ENCODE measurements at regions not wholly inside any gene's neighbourhood (a gene's known extent, or its start where the extent isn't known, plus 50 kb on each side); places are given as distances from the start of the nearest gene placed in this dataset.

DNA sequence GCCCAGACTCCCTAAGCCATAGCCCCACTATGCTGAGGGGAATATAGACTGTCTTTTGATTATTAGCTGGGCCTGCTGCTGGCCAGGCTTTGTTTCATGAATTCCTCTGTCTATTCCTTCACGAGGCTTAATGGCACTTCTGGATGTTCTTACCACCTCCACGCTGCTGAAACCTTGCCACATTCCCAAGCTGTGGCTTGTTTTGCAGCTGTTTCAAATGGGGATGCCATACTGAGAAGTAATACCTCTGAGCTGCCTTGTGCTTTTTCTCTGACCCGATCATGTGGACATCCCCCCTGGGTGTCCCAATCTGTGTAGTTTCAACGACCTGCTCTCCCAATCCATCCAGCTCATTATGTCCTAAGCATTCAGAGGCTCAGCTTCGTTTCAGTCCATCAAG is 114.1 kb downstream of the ICOS start:
- H3K27me3 ChIP-seq: no peaks in the 10 kb centered on the region
- no peaks in the 10 kb centered on the region for H3K9me3 ChIP-seq
- no peaks in the 10 kb centered on the region for H3K4me1 ChIP-seq
- ATAC-seq (no peak), DNase-seq (no peak)
- no peaks in the 10 kb centered on the region for H3K36me3 ChIP-seq
- TF ChIP-seq, protein P1, sequence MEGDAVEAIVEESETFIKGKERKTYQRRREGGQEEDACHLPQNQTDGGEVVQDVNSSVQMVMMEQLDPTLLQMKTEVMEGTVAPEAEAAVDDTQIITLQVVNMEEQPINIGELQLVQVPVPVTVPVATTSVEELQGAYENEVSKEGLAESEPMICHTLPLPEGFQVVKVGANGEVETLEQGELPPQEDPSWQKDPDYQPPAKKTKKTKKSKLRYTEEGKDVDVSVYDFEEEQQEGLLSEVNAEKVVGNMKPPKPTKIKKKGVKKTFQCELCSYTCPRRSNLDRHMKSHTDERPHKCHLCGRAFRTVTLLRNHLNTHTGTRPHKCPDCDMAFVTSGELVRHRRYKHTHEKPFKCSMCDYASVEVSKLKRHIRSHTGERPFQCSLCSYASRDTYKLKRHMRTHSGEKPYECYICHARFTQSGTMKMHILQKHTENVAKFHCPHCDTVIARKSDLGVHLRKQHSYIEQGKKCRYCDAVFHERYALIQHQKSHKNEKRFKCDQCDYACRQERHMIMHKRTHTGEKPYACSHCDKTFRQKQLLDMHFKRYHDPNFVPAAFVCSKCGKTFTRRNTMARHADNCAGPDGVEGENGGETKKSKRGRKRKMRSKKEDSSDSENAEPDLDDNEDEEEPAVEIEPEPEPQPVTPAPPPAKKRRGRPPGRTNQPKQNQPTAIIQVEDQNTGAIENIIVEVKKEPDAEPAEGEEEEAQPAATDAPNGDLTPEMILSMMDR (IDR thresholded peaks at IDR 0.05): no peak
- TF ChIP-seq POLR2A (IDR thresholded peaks at IDR 0.05): no peak
- H3K4me3 ChIP-seq: no peak overlapping the region
- WGBS (ENCODE audit: insufficient coverage, low coverage, low lambda C conversion rate, missing lambda C conversion rate): 45% methylated on average over 4 of the region's 5 CpGs
- intact Hi-C loops (cut with DNase I): no loop called here
- no peak overlapping the region for H3K27ac ChIP-seq

DNA sequence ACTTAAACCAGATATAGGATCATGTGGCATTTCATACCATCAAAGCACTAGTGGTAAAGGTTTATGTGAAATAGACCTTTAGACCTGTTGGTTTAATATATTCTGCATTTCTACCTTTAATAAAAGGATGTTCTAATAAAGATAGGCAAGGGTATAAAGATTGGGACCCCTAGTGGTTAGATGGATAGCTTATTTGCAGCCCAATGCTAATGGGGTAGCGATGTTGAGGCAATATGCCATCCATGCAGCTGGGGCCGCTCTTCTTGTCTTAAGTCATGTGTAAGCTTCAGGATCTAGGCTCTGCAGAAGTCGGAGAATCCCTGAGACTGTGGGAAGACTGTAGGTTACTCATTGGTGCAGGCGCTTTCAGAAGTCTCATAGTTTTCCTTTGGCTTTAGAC is 114.9 kb downstream of the ICOS start:
- 100% methylated on average over 1 of the region's 4 CpGs for WGBS (ENCODE audit: insufficient coverage, low coverage, low lambda C conversion rate, missing lambda C conversion rate)
- no peak for DNase-seq
- Histone ChIP-seq H3K36me3 (no peaks in the 10 kb centered on the region), H3K27me3 (no peaks in the 10 kb centered on the region), H3K4me3 (no peak overlapping the region), H3K9me3 (no peaks in the 10 kb centered on the region), H3K4me1 (no peaks in the 10 kb centered on the region), H3K27ac (no peak overlapping the region)
- intact Hi-C loops (cut with DNase I): no loop called here
- TF ChIP-seq, protein P1 (IDR thresholded peaks at IDR 0.05): no peak
- TF ChIP-seq POLR2A (IDR thresholded peaks at IDR 0.05): no peak
- no peak for ATAC-seq

DNA sequence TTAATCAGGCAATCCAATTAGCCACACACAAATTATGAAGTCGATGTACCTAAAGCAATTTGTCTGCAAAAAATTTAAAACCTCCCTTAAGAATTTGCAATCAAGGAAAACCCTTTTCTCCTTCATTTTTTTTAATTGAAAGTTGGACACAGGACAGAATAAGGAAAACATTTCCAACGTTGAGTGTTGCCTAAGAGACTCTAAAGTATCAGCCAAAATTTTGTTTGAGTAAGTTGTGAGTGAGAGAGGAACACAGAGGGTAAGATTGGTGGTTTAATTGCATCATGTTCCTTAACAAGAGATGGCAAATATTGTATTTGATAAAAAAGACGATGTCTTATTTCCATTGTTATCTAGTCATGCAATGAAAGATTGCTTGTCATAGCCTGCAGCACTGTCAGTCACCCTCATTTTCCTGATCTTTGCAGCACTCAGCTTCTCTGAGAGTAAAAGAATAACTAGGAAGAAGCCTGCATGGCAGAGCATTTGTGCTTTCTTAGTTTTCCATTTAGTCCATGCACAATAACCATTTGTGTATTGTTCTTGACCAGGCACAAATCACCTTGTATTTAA is 115.5 kb downstream of the ICOS start:
- H3K4me1 ChIP-seq: no peaks in the 10 kb centered on the region
- DNase-seq: no peak
- H3K27ac ChIP-seq: no peak overlapping the region
- 34% methylated on average over 3 of the region's 3 CpGs for WGBS (ENCODE audit: insufficient coverage, low coverage, low lambda C conversion rate, missing lambda C conversion rate)
- intact Hi-C loops (cut with DNase I): no loop called here
- H3K27me3 ChIP-seq: no peaks in the 10 kb centered on the region
- TF ChIP-seq POLR2A (IDR thresholded peaks at IDR 0.05): no peak
- TF ChIP-seq, protein P1 (IDR thresholded peaks at IDR 0.05): no peak
- peak in 3 of 4 donors; percentile 35 to 87 (median 47) for ATAC-seq
- H3K36me3 ChIP-seq: no peaks in the 10 kb centered on the region
- H3K4me3 ChIP-seq: no peak overlapping the region
- no peaks in the 10 kb centered on the region for H3K9me3 ChIP-seq

DNA sequence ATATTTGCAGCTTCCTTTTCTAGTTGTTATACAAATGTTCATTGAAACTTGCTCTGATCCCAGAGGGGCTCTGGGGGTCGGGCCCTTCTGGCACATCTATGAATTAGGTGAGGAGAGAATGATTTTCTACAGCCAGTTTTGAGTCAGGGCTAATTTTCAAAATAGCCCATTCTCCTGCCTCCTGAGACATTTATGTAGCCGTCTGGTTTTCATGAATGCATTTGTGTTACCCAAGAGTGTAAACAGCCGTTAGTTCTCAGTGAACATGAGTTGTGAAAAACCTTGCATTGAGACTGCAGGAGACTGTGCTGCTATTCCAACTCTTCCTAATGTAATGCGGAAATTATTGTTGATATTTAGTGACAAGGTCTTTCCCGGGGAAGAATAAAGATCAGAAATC is 122.5 kb downstream of the ICOS start:
- 69% methylated on average over 5 of the region's 5 CpGs for WGBS (ENCODE audit: insufficient coverage, low coverage, low lambda C conversion rate, missing lambda C conversion rate)
- TF ChIP-seq, protein P1 (IDR thresholded peaks at IDR 0.05): no peak
- TF ChIP-seq POLR2A (IDR thresholded peaks at IDR 0.05): no peak
- Histone ChIP-seq H3K9me3 (no peaks in the 10 kb centered on the region), H3K36me3 (no peaks in the 10 kb centered on the region), H3K4me3 (no peak overlapping the region), H3K27me3 (no peaks in the 10 kb centered on the region), H3K27ac (no peak overlapping the region), H3K4me1 (no peaks in the 10 kb centered on the region)
- intact Hi-C loops (cut with DNase I): no loop called here
- DNase-seq: no peak
- no peak for ATAC-seq

DNA sequence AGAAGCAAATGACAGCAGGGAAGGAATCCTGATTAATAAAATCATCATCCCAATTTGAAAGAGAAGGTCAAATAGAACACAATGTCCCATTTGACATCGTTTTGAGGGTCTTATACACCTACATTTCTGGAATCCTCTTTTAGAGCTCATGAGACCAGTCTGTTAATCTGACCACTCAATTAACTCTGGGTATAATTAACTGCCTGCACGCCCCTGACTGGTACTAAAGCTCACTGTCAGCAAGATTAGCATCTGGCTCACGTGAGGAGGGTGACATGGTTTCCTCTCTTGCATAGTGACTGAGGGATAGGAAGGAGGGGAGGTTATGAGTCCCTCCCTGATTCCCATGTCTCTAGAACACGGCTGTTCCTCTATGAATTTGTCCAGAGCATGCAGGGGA is 124.3 kb downstream of the ICOS start:
- no peaks in the 10 kb centered on the region for H3K36me3 ChIP-seq
- no peak overlapping the region for H3K27ac ChIP-seq
- ATAC-seq: no peak
- no peak for DNase-seq
- no peaks in the 10 kb centered on the region for H3K27me3 ChIP-seq
- H3K9me3 ChIP-seq: no peaks in the 10 kb centered on the region
- no peak overlapping the region for H3K4me3 ChIP-seq
- intact Hi-C loops (cut with DNase I): no loop called here
- no peaks in the 10 kb centered on the region for H3K4me1 ChIP-seq
- TF ChIP-seq POLR2A (IDR thresholded peaks at IDR 0.05): no peak
- TF ChIP-seq, protein P1 (IDR thresholded peaks at IDR 0.05): no peak
- WGBS (ENCODE audit: insufficient coverage, low coverage, low lambda C conversion rate, missing lambda C conversion rate): 34% methylated on average over 4 of the region's 4 CpGs

Measured in right lobe of liver (tissue), 6 donors.